Hepatocyte (in vitro differentiated cells): ENCODE measurements at regions not wholly inside any gene's neighbourhood (a gene's known extent, or its start where the extent isn't known, plus 50 kb on each side); places are given as distances from the start of the nearest gene placed in this dataset.
"Not testable (repeated sequence)": the region's sequence is repeated elsewhere in the genome, so short reads cannot be mapped to it uniquely, and the experiment has no call there.

Experiments
- EZH2 ChIP-seq: fragments of 200-600 bp; sonication (generic); IDR thresholded peaks from 2 replicates; pipeline ENCODE4 v1.6.1; 2016; ENCODE audit warnings: antibody characterized with exemption, mild to moderate bottlenecking, borderline replicate concordance
- TF ChIP-seq, protein P1 (sequence below): fragments of 200-600 bp; sonication (generic); IDR thresholded peaks from 2 replicates; pipeline ENCODE4 v1.5.1; 2016; ENCODE audit warnings: antibody characterized with exemption, mild to moderate bottlenecking; ENCODE audit not compliant: poor library complexity

DNA sequence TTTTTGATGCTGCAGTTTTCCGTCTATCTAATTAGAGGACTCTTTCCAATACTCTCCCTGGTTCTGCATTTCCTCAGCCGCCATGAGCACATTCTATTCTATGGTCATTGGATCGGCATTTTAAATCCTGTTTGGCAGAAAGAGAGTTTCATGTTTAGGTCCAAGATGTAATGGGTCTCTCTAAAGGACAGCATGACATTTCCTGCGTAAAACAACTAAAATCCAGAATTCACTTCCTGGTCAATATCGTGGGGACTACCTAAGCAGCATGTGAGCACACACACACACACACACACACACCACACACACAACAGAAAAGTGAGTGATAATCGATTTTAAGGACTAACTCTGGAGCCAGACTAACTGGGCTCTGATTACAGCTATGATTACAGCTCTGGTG is 757.1 kb upstream of the TPTE start:
- TF ChIP-seq, protein P1, sequence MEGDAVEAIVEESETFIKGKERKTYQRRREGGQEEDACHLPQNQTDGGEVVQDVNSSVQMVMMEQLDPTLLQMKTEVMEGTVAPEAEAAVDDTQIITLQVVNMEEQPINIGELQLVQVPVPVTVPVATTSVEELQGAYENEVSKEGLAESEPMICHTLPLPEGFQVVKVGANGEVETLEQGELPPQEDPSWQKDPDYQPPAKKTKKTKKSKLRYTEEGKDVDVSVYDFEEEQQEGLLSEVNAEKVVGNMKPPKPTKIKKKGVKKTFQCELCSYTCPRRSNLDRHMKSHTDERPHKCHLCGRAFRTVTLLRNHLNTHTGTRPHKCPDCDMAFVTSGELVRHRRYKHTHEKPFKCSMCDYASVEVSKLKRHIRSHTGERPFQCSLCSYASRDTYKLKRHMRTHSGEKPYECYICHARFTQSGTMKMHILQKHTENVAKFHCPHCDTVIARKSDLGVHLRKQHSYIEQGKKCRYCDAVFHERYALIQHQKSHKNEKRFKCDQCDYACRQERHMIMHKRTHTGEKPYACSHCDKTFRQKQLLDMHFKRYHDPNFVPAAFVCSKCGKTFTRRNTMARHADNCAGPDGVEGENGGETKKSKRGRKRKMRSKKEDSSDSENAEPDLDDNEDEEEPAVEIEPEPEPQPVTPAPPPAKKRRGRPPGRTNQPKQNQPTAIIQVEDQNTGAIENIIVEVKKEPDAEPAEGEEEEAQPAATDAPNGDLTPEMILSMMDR = not testable (repeated sequence)
- not testable (repeated sequence) for TF ChIP-seq EZH2
